ENCODE measurements at regions not wholly inside any gene's neighbourhood (a gene's known extent, or its start where the extent isn't known, plus 50 kb on each side); places are given as distances from the start of the nearest gene placed in this dataset.

- no peak overlapping the region for H3K27ac Mint-ChIP-seq
Measured at GRCh38 chr13:111542530-111543341, 222.3 kb downstream of the TEX29 start.

GRCh38 chr13:111546921-111547675 lies 226.7 kb downstream of the TEX29 start:
- Mint-ChIP-seq H3K9me3 (peaks cover 0 to 12% (median 1%) of the 10 kb centered on the region in 11 donors), H3K4me3 (no peak overlapping the region), H3K27me3 (peaks cover 0 to 5% (median 0%) of the 10 kb centered on the region in 5 donors), H3K4me1 (peaks cover 0 to 5% (median 0%) of the 10 kb centered on the region in 7 donors), H3K36me3 (peaks cover 0 to 5% (median 0%) of the 10 kb centered on the region in 5 donors), H3K27ac (no peak overlapping the region)
- H3K27ac ChIP-seq (ENCODE audit: low read depth, low read length) = no peak overlapping the region
- H3K4me1 ChIP-seq (ENCODE audit: control insufficient read depth in 2 of 2, insufficient read depth in 2 of 2, low read length in 2 of 2) = no peaks in the 10 kb centered on the region
- H3K9me3 ChIP-seq (ENCODE audit: control insufficient read depth in 2 of 3, low read length in 3 of 3) = peaks cover 0 to 7% (median 0%) of the 10 kb centered on the region in 3 experiments
- no peaks in the 10 kb centered on the region for H3K27me3 ChIP-seq (ENCODE audit: control insufficient read depth in 2 of 2, insufficient read depth in 2 of 2, low read length in 2 of 2)
- intact Hi-C loops (cut with micrococcal nuclease) = no loop called here
- ChIA-PET POLR2A (no interaction called here), CTCF (no interaction called here)
- no peak overlapping the region for H3K4me3 ChIP-seq (ENCODE audit: low read length)
- no peak for DNase-seq
- no peaks in the 10 kb centered on the region for H3K36me3 ChIP-seq (ENCODE audit: control insufficient read depth in 2 of 3, insufficient read depth in 3 of 3, low read length in 3 of 3)
- ATAC-seq = no peak

More at GRCh38 chr13:111542530-111543341, 222.3 kb downstream of the TEX29 start:
- ChIA-PET POLR2A (no interaction called here), CTCF (no interaction called here)
- Mint-ChIP-seq H3K4me1 (no peaks in the 10 kb centered on the region), H3K9me3 (peaks cover 0 to 12% (median 1%) of the 10 kb centered on the region in 11 donors), H3K27me3 (peaks cover 0 to 22% (median 11%) of the 10 kb centered on the region in 5 donors), H3K36me3 (peaks cover 0 to 5% (median 0%) of the 10 kb centered on the region in 5 donors), H3K4me3 (no peak overlapping the region)
- Histone ChIP-seq H3K4me1 (ENCODE audit: control insufficient read depth in 2 of 2, insufficient read depth in 2 of 2, low read length in 2 of 2) (no peaks in the 10 kb centered on the region), H3K9me3 (ENCODE audit: control insufficient read depth in 2 of 3, low read length in 3 of 3) (peaks cover 0 to 7% (median 0%) of the 10 kb centered on the region in 3 experiments), H3K36me3 (ENCODE audit: control insufficient read depth in 2 of 3, insufficient read depth in 3 of 3, low read length in 3 of 3) (no peaks in the 10 kb centered on the region), H3K4me3 (ENCODE audit: low read length) (no peak overlapping the region), H3K27me3 (ENCODE audit: control insufficient read depth in 2 of 2, insufficient read depth in 2 of 2, low read length in 2 of 2) (no peaks in the 10 kb centered on the region), H3K27ac (ENCODE audit: low read depth, low read length) (no peak overlapping the region)
- intact Hi-C loops (cut with micrococcal nuclease) = no loop called here
- ATAC-seq = no peak
- DNase-seq = no peak

- CTCF ChIA-PET = no interaction called here
- H3K27ac Mint-ChIP-seq = no peak overlapping the region
- intact Hi-C loops (cut with micrococcal nuclease) = no loop called here
Measured at GRCh38 chr13:111547726-111548273, 227.4 kb downstream of the TEX29 start.

GRCh38 chr13:111548301-111548700 lies 227.9 kb downstream of the TEX29 start:
- DNase-seq (no peak), ATAC-seq (no peak)
- Mint-ChIP-seq H3K9me3 (peaks cover 0 to 12% (median 1%) of the 10 kb centered on the region in 11 donors), H3K27me3 (peaks cover 0 to 4% (median 0%) of the 10 kb centered on the region in 5 donors), H3K36me3 (peaks cover 0 to 5% (median 0%) of the 10 kb centered on the region in 5 donors), H3K4me1 (peaks cover 0 to 5% (median 0%) of the 10 kb centered on the region in 7 donors), H3K27ac (no peak overlapping the region), H3K4me3 (no peak overlapping the region)
- H3K27me3 ChIP-seq (ENCODE audit: control insufficient read depth in 2 of 2, insufficient read depth in 2 of 2, low read length in 2 of 2) = no peaks in the 10 kb centered on the region
- H3K4me3 ChIP-seq (ENCODE audit: low read length) = no peak overlapping the region
- CTCF ChIA-PET = no interaction called here
- no peak overlapping the region for H3K27ac ChIP-seq (ENCODE audit: low read depth, low read length)
- no peaks in the 10 kb centered on the region for H3K36me3 ChIP-seq (ENCODE audit: control insufficient read depth in 2 of 3, insufficient read depth in 3 of 3, low read length in 3 of 3)
- peaks cover 0 to 7% (median 0%) of the 10 kb centered on the region in 3 experiments for H3K9me3 ChIP-seq (ENCODE audit: control insufficient read depth in 2 of 3, low read length in 3 of 3)
- intact Hi-C loops (cut with micrococcal nuclease) = no loop called here
- POLR2A ChIA-PET = no interaction called here
- no peaks in the 10 kb centered on the region for H3K4me1 ChIP-seq (ENCODE audit: control insufficient read depth in 2 of 2, insufficient read depth in 2 of 2, low read length in 2 of 2)

More at GRCh38 chr13:111547726-111548273, 227.4 kb downstream of the TEX29 start:
- H3K36me3 Mint-ChIP-seq = peaks cover 0 to 5% (median 0%) of the 10 kb centered on the region in 5 donors
- Histone ChIP-seq H3K4me1 (ENCODE audit: control insufficient read depth in 2 of 2, insufficient read depth in 2 of 2, low read length in 2 of 2) (no peaks in the 10 kb centered on the region), H3K27ac (ENCODE audit: low read depth, low read length) (no peak overlapping the region), H3K9me3 (ENCODE audit: control insufficient read depth in 2 of 3, low read length in 3 of 3) (peaks cover 0 to 7% (median 0%) of the 10 kb centered on the region in 3 experiments), H3K36me3 (ENCODE audit: control insufficient read depth in 2 of 3, insufficient read depth in 3 of 3, low read length in 3 of 3) (no peaks in the 10 kb centered on the region), H3K27me3 (ENCODE audit: control insufficient read depth in 2 of 2, insufficient read depth in 2 of 2, low read length in 2 of 2) (no peaks in the 10 kb centered on the region), H3K4me3 (ENCODE audit: low read length) (no peak overlapping the region)
- no peak overlapping the region for H3K4me3 Mint-ChIP-seq
- H3K4me1 Mint-ChIP-seq = peaks cover 0 to 5% (median 0%) of the 10 kb centered on the region in 7 donors
- H3K9me3 Mint-ChIP-seq = peaks cover 0 to 12% (median 1%) of the 10 kb centered on the region in 11 donors
- H3K27me3 Mint-ChIP-seq = peaks cover 0 to 4% (median 0%) of the 10 kb centered on the region in 5 donors
- POLR2A ChIA-PET = no interaction called here
- DNase-seq (no peak), ATAC-seq (no peak)

- H3K27ac ChIP-seq (ENCODE audit: low read depth, low read length) = no peak overlapping the region
- H3K4me1 ChIP-seq (ENCODE audit: control insufficient read depth in 2 of 2, insufficient read depth in 2 of 2, low read length in 2 of 2) = no peaks in the 10 kb centered on the region
- peaks cover 0 to 7% (median 0%) of the 10 kb centered on the region in 3 experiments for H3K9me3 ChIP-seq (ENCODE audit: control insufficient read depth in 2 of 3, low read length in 3 of 3)
- no peak overlapping the region for H3K27ac Mint-ChIP-seq
- H3K36me3 ChIP-seq (ENCODE audit: control insufficient read depth in 2 of 3, insufficient read depth in 3 of 3, low read length in 3 of 3) = no peaks in the 10 kb centered on the region
- CTCF ChIA-PET = no interaction called here
- H3K4me3 ChIP-seq (ENCODE audit: low read length) = no peak overlapping the region
- peaks cover 0 to 5% (median 0%) of the 10 kb centered on the region in 5 donors for H3K36me3 Mint-ChIP-seq
- intact Hi-C loops (cut with micrococcal nuclease) = no loop called here
- no peak overlapping the region for H3K4me3 Mint-ChIP-seq
- ATAC-seq (no peak), DNase-seq (no peak)
- H3K27me3 ChIP-seq (ENCODE audit: control insufficient read depth in 2 of 2, insufficient read depth in 2 of 2, low read length in 2 of 2) = no peaks in the 10 kb centered on the region
- H3K9me3 Mint-ChIP-seq = peaks cover 0 to 12% (median 1%) of the 10 kb centered on the region in 11 donors
- peaks cover 0 to 6% (median 0%) of the 10 kb centered on the region in 5 donors for H3K27me3 Mint-ChIP-seq
- POLR2A ChIA-PET = no interaction called here
- H3K4me1 Mint-ChIP-seq = peaks cover 0 to 5% (median 0%) of the 10 kb centered on the region in 7 donors
Measured at GRCh38 chr13:111548805-111549204, 228.4 kb downstream of the TEX29 start.

- Mint-ChIP-seq H3K4me1 (peaks cover 0 to 5% (median 0%) of the 10 kb centered on the region in 7 donors), H3K36me3 (peaks cover 0 to under 1% (median 0%) of the 10 kb centered on the region in 5 donors), H3K27me3 (peaks cover 0 to 6% (median 0%) of the 10 kb centered on the region in 5 donors), H3K27ac (no peak overlapping the region), H3K4me3 (no peak overlapping the region), H3K9me3 (peaks cover 0 to 8% (median 0%) of the 10 kb centered on the region in 11 donors)
- ATAC-seq (no peak), DNase-seq (no peak)
- intact Hi-C loops (cut with micrococcal nuclease) = no loop called here
- H3K4me1 ChIP-seq (ENCODE audit: control insufficient read depth in 2 of 2, insufficient read depth in 2 of 2, low read length in 2 of 2) = no peaks in the 10 kb centered on the region
- H3K27me3 ChIP-seq (ENCODE audit: control insufficient read depth in 2 of 2, insufficient read depth in 2 of 2, low read length in 2 of 2) = no peaks in the 10 kb centered on the region
- H3K4me3 ChIP-seq (ENCODE audit: low read length) = no peak overlapping the region
- no peaks in the 10 kb centered on the region for H3K36me3 ChIP-seq (ENCODE audit: control insufficient read depth in 2 of 3, insufficient read depth in 3 of 3, low read length in 3 of 3)
- ChIA-PET CTCF (interaction anchor here (0.7 kb wide), 1 partner anchor 917 kb away, joined by 3 read pairs; no protein-coding TSS in a partner anchor), POLR2A (no interaction called here)
- H3K27ac ChIP-seq (ENCODE audit: low read depth, low read length) = no peak overlapping the region
- peaks cover 0 to 7% (median 0%) of the 10 kb centered on the region in 3 experiments for H3K9me3 ChIP-seq (ENCODE audit: control insufficient read depth in 2 of 3, low read length in 3 of 3)
Measured at GRCh38 chr13:111549464-111549863, 229.0 kb downstream of the TEX29 start.
